Tibial nerve (tissue), 4 donors: ENCODE measurements at regions not wholly inside any gene's neighbourhood (a gene's known extent, or its start where the extent isn't known, plus 50 kb on each side); places are given as distances from the start of the nearest gene placed in this dataset.

Experiments
- EP300 ChIP-seq, 2 donors: sonication (generic); formaldehyde crosslinking; IDR thresholded peaks; one replicate each; pipeline ENCODE4 v1.6.1; 2017; ENCODE audit warnings: antibody characterized with exemption in 2 of 2, mild to moderate bottlenecking in 1 of 2
- POLR2A ChIP-seq, 2 donors: fragments of 450-650 bp; IDR thresholded peaks; one replicate each; pipeline ENCODE4 v1.6.1; 2017; ENCODE audit warnings: antibody characterized with exemption in 2 of 2, mild to moderate bottlenecking in 2 of 2, moderate library complexity in 2 of 2
- TF ChIP-seq, protein P1 (sequence below), 5 experiments: fragments of 200-600 bp in 3 of 5; fragments of 450-650 bp in 2 of 5; sonication (generic) in 3 of 5; IDR thresholded peaks; one replicate each; pipeline ENCODE4 v1.5.1; 2016 to 2019; ENCODE audit warnings: antibody characterized with exemption in 5 of 5, mild to moderate bottlenecking in 3 of 5, moderate library complexity in 2 of 5

DNA sequence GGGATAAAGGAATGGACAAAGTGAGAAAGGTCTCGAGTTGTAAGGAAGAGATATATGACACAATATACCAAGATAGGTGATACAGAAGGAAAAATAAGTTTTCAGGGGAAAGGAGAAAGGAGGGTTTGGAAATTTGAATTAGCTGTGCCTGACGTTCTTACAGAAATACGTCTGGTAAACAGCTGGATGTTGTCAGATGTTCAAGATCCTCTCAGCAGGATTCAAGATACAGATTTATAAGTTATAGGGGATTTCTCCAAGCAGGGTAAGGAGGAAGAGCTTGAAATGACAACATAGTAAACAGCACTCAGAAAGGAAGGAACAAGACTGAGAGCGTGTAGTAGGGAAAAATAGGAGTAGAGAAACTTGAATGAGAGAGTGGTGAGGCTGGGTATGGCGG, 1184.1 kb downstream of the TYW1 start:
- TF ChIP-seq POLR2A (IDR thresholded peaks at IDR 0.05) (no peak), EP300 (IDR thresholded peaks at IDR 0.05) (no peak)
- TF ChIP-seq, protein P1, sequence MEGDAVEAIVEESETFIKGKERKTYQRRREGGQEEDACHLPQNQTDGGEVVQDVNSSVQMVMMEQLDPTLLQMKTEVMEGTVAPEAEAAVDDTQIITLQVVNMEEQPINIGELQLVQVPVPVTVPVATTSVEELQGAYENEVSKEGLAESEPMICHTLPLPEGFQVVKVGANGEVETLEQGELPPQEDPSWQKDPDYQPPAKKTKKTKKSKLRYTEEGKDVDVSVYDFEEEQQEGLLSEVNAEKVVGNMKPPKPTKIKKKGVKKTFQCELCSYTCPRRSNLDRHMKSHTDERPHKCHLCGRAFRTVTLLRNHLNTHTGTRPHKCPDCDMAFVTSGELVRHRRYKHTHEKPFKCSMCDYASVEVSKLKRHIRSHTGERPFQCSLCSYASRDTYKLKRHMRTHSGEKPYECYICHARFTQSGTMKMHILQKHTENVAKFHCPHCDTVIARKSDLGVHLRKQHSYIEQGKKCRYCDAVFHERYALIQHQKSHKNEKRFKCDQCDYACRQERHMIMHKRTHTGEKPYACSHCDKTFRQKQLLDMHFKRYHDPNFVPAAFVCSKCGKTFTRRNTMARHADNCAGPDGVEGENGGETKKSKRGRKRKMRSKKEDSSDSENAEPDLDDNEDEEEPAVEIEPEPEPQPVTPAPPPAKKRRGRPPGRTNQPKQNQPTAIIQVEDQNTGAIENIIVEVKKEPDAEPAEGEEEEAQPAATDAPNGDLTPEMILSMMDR (IDR thresholded peaks at IDR 0.05), result no peak
